DMS153 treated with DMSO at 0.1 percent for 48 hours (cell line): ENCODE measurements at regions not wholly inside any gene's neighbourhood (a gene's known extent, or its start where the extent isn't known, plus 50 kb on each side); places are given as distances from the start of the nearest gene placed in this dataset.
"Not testable (repeated sequence)": the region's sequence is repeated elsewhere in the genome, so short reads cannot be mapped to it uniquely, and the experiment has no call there.

Source experiments
- DNase-seq: peaks from one replicate; lab custom pipeline; 2025; ENCODE audit not compliant: unreplicated experiment; lab: John Stamatoyannopoulos, UW

DNA sequence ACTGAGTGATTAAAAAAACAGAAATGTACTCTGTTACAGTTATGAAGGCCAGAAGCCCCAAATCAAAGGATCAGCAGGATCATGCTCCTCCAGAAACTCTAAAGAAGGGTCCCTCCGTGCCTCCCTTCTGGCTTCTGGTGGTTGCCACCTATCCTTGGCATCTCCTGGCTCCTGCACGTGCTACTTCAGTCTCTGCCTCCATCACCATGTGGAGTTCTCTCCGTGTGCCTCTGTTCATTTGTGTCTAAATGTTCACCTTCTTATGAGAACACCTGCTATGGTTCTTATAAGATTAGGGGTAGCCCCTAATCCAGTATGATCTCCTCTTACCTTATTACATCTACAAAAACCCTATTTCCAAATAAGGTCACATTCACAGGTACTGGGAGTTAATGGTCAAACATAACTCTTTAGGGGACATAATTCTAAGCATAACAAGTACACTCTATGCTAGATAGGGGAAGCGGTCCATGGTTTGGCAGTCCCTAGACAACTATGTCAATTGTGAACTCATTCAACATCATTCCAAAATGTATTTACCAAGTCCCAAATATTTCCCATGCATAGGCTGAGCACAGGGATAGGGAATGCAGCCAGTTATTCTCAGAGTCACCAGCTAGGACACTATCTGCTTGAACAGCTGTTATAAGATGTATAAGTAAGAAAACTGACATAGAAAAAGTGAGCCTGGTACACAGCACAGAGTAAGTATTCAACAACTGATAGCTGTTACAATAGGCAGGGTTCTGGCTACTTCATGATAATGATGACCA lies 295.5 kb upstream of the BOD1L1 start:
- DNase-seq, result no peak

DNA sequence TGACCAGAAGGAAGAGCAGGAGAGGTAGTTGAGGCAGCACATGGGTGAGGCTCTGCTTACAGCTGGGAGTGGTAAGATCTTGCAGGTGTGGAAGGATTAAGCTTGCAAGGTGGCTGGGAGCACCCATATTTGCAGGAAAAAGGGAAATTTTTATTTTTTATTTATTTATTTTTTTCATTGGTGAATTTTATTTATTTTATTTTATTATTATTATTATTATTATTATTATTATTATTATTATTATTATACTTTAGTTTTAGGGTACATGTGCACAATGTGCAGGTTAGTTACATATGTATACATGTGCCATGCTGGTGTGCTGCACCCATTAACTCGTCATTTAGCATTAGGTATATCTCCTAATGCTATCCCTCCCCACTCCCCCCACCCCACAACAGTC lies 297.4 kb upstream of the BOD1L1 start:
- DNase-seq, result not testable (repeated sequence)

DNA sequence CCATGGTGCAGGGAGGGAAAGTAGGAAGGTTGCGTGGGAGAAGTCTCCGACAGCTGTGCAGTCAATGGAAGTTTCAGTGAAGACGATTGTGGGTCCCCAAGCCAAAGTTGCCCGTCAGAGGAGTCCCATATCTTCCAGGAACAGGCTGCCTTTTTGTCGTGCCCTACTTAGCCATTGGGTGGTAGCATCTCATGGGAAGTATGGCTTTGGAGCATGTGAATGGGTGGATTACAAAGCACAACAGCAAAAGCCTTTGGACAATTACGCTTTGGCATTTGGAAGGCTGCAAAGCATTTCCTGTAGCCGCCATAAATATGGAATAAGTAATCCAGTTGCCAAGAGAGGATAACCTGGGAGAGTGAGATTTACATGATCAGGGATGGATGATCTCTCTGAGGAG lies 300.7 kb upstream of the BOD1L1 start:
- no peak for DNase-seq

DNA sequence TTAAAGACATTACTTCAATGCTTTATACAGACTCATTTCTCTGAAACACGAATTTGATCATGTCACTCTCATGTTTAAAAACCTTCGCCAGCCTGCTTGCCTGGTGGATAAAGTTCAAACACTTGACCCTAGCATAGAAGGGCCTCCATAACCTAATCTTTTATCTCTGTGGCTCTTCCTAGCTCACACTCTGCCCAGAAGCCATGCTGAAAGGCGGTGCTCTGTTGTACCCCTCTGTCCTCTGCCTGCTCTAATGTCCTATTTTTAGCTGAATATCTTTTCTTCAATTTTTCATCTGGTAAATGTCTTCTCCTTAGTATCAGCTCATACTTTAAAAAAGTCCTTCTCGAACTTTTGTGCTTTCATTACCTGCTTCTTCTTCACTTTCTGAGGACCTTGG lies 302.6 kb upstream of the BOD1L1 start:
- no peak for DNase-seq

DNA sequence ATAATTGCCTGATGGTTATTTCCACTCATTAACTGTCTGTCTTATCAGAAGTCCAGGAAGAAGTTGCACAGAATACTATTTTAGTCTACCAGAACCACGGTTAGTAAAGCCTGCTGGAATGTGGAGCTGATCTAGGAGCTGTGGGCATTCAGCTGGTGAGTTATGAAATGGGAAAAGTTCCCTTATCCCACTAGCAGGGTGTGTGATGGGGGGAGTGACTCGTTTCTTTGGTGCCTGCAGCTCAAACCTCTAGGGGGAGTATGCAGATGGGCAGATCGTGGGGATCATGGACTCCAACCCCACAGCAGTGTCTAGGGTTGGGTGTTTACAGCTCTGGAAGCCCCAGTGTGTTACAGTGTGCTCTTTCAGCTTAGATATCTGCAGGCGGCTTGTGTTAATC lies 305.7 kb upstream of the BOD1L1 start:
- no peak for DNase-seq

DNA sequence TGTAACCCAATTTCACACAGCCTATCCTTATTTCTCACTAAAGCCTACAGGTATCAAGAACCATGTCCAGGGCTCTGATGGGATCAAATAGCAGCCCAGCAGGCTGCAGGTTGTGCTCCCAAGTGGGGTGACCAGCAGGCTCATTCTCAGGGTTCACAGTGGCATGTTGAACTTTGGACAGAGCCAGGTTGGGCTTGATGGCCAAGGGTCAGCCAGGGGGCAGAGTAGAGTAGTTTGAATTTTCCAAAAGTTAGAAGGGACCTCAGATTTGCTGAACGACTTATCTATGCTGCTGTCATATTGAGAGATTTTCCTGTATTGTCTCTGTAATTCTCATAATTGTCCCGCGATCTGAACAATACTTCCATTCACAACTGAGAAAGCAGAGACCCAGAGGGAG lies 310.8 kb upstream of the BOD1L1 start:
- DNase-seq, result no peak

DNA sequence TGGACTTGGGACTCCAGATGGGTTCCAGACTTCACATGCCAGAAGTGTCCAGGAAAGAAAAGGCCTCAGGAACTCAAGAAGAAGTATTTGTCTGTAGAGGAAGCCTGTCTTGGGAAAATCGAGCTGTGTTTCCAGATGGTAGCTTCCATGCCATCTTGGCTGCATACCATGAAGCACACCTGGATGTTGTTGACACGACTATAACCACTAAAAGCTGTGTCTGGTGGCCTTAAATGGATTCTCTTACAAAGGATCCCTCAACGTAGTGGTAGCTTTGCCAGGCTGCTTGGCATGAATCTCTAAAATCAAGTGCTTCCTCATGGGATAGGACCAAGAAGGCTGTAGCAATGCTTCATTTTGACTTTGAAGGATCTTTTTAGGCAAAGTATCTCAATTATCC lies 313.4 kb upstream of the BOD1L1 start:
- no peak for DNase-seq

DNA sequence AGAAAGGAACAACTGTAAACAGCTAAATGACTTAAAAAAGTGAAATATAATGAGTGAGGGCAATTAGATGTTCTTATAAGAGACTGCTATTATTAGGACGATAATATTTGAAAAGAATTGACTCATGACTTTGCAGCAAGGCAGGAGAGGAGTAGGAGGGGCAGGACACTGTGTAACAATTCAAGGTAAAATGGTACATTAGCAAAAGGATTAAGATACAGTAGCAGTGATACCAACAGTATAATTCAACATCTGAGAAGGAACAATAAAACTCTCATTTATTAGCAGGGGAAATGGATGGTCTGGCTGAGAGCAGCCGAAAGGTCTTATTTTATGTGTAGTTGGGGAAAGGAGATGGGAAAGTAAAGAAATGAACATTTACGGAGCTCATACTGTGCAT lies 315.5 kb upstream of the BOD1L1 start:
- no peak for DNase-seq

DNA sequence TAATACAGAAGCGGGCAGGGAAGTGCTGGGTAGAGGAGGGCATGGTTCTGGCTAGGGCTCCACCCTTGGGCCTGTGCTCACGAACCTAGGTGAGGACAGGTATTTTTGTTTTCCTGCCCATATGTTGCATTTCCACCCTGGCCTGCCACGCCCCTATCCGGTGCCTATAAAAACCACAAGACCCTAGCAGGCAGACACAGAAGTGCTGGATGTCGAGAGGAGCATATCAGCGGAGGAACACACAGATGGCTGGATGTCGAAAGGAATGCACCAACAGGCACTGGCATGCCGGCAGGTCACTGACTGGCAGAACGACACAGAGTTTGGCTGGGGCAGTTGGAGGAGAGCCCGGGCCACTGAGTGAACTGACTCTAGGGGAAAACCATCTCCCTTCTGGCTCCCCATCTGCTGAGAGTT lies 316.6 kb upstream of the BOD1L1 start:
- no peak for DNase-seq

DNA sequence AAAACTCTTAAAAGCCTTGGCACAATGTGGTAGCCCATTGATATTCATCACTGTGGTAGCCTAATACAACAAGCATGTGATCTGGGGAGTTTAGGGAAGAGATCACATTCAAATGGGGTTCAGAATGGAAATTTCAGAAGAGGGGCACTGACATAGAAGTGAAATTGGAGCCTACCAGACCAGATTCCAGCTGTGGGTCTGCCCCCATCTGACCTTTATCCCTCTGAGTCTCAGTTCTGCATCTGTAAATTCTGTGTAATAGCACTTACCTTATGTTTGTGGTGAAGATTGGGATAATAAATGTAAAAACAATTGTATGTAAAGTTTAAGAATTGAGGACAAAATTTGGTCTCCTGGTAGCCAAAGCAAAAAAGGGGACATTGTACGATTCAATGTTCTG lies 320.4 kb upstream of the BOD1L1 start:
- no peak for DNase-seq

DNA sequence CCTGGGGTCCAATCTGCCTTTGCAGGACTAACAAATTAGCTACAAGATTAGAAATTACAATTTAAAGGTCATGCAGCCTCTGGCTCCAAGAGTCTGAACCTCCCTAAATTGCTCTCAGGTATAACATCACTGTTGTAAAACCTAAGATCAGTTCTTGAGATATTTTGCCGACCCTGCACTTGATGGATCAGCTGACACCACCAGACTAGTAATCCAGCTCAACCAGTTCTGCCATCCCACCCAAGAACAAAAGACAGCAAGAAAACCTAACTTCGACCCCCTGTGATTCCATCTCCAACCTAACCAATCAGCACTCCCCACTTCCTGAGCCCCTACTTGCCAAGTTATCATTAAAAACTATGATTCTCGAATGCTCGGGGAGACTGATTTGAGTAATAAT lies 323.0 kb upstream of the BOD1L1 start:
- DNase-seq, result no peak

DNA sequence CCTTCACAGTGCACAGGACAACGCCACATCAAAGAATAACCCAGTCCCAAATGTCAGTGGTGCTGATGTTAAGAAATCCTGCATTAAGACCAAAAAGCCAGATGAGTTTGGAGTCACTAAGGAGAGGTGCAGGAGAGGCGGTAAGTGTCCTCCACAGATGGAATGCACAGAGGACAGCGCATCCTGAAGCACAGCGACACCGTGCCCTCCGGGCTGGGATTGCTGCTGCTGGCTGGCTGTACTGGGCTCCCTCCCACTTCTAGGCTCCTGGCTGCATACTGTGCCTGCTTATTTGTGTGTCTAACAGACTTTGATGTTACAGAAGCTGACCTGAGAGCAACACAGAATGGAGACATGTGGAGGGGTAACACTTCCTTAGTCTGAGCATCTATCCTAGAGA lies 325.6 kb upstream of the BOD1L1 start:
- DNase-seq, result no peak

DNA sequence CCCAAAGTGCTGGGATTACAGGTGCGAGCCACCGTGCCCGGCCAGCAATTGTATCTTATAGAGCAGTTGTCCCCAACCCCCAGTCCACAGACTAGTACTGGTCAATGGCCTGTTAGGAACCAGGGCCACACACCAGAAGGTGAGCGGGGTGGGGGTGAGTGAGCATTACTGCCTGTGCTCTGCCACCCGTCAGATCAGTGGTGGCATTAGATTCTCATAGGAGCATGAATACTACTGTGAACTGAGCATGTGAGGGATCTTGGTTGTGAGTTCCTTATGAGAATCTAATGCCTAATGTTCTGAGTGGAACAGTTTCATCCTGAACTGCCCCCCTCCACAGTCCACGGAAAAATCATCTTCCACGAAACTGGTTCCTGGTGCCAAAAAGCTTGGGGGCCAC lies 328.0 kb upstream of the BOD1L1 start:
- no peak for DNase-seq

DNA sequence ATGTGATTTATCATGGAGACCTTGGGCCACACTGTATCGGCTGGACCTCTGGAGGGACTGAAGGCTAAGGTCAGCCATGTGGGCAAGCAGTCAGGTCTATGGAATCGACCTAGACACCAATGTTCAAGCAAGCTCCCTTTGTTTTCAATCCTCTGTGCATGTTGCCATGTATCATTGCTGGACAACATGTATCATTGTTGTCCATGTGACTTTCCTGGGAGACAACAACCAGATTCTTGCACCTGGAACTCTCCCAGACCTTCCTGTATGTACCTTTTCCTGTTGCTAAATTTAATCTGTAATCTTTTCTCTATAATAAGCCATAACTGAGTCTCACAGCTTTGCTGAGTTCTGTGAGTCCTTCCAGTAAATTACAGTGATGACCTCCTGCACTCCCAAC lies 329.4 kb upstream of the BOD1L1 start:
- no peak for DNase-seq

DNA sequence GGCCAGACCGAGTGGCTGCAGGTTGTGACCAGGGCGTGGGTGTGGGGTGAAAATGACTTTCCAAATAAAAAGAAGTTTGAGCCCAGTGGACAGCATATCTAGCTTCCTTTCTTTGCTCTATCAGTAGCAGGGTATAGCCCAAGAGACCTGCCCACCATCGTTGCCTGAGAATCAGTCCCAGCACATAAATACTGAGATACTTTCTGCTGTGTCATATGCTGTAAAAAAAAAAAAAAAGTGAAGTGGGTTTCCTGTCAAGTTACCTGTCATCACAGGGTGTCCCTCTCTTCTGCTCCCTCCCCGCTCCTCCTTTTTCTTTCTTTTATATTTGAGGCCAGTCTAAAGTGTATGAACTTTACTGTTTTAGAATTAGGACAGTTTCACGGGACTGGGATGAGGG lies 330.3 kb upstream of the BOD1L1 start:
- DNase-seq, result no peak

DNA sequence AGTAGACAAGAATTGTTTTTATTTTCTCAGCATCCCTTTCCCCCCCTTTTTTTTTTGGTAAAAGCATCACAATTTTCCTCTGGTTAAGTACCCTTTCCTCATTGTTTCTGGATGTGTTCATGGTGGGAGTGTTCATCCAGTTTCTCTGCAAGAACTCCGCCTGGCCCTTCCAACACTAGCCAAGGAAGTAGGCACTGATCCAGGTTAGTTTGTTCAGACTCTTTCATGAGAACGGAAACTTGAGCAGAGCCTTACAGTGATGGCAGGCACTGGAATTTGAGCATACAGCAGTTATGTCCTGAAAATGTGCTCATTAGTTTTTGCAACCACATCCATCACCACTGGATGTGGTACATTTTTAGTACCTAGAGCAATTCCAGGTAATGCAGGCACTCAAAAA lies 336.1 kb upstream of the BOD1L1 start:
- no peak for DNase-seq

DNA sequence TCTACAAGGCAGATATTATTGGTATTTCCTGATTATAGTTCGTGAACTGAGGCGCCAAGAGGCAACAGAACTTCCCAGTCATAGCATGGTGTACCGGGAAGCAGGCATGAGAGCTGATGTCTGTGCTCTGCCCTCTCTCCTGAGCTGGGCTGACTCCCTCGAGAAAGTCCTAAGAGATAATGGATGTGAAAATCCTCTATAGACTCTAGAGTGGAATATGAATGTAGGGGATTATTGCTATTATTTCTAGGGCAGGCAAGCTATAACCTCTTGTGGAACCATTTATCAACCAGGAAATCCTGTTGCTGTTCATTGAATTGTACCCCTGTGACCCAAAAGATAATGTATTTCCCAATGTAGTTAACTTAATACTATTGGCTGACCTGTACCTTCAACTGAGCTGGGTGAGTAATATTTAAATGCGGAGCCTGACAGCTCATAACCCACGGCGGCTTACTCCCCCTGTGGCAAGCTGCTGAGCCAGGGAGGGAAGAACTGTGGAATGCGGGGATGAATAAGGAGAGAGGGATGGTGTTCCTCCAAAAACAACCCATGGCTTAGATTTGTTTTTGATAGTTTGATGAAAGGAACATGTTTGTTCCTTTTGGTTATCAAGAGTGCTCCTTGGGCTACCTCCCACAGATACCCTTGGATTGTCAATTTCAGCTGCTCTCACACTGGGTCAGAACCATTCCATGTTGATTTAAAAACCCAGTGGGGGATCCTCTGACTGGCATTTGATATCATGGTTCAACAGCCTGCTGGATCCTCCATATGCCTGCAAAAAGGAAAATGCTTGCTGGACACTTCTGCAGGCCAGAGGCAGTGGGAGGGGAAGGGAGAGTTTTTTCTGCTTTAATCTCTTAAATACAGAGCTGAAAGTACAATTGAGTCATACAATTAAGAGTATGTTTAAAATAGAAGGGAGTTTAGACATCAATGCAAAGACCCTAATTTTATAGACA lies 339.0 kb upstream of the BOD1L1 start:
- no peak for DNase-seq

DNA sequence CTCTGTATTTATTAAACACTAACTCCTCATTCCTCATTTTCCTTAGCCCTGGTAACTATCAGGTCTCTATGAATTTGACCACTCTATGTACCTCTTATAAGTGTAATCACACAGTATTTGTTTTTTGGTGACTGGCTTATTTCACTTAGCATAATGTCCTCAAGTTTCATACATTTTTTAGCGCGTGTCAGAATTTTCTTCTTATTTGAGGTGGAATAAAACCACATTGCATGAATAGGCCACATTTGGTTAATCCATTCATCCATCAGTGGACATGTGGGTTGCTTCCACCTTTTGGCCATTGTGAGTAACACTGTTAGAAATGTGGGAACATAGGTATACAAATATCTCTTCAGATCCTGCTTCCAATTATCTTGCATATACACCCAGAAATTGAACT lies 341.2 kb upstream of the BOD1L1 start:
- DNase-seq, result no peak

DNA sequence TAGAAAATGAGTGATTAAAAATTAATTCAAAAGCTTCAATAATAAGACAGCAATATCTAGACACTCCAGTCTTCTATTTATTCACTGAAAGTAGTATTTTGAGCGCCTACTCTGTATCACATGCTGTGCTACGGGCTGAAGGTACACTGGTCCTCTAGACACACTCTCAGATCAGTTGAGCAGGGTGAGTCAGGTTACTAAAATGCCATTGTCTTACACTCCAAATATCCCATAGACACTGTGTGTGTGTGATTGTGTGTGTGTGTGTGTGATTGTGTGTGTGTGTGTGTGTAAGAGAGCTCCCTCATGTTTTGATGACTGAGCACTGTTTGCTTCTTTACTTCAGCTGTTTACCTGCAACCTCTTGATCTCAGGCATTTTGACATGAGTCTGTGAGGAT lies 342.8 kb upstream of the BOD1L1 start:
- no peak for DNase-seq

DNA sequence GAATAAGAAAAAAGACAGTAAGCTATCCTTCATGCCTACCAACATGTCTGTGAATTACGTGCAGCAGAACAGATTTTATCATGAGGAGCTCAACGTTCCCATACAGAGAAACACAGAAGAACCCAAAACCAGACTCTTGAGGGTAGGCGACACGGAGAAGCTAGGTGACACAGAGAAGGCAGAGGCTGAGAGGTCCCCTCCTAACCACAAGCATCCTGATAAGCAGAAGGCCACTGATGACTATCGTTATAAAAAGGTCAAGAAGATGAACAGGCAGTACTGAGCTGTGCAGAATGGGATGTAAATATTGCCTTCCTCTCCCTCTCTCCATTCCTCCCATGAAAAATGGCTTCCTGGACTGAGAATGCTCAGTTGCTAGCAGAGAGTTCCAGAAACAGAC lies 350.2 kb upstream of the BOD1L1 start:
- DNase-seq, result no peak

DNA sequence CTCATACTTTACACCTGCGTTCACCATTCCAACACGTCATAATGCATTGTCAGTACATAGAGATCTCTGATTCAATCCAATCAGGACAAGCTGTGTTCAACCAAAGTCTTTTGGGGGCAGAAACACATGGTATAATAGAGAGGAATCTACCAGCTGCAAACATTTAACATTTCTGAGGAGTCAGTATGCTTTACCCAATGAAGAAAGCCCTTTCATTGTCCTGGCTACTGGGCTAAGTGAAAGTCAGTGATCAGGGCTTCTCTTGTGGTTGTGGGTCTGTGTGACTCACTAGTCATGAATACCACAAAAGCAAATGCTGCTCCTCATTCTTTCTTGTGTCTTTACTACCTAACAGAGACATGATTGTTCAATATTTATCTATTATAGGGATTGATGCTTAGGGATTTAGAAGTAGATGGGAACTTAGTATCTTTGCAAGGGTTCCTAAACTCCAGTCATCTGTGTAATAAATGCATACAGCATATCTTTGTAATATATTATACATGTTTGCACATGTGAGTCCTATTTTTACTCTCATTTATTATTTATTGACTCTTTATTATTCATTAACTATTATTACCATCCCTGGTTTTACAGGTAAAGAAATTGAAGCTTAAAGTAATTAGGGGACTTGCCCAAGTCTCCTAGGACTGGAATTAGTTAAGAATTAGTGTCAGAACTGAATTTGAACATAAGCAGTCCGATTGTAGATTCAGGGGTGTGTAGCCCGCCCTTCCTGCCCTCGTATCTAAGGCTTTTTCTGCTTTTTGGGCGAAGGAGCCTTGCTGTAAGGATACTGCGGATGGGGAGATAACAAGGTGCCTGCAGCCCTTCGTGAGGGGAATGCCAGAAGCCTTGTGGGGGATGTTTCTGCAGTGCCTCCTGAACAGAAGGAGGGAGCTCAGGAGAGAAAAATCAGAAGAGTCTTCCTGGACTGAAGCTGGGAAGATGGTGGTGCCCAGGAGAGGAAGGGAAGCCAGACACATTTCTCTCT lies 353.1 kb upstream of the BOD1L1 start:
- DNase-seq, result no peak
